Lower lobe of right lung (tissue), 2 donors: ENCODE measurements at regions not wholly inside any gene's neighbourhood (a gene's known extent, or its start where the extent isn't known, plus 50 kb on each side); places are given as distances from the start of the nearest gene placed in this dataset.

Experiments
- ATAC-seq, 2 donors: fragments of 200-7000 bp; cut with Tn5 transposase; one replicate each; pipeline ENCODE4 v1.9.1; 2020 to 2022; ENCODE audit warnings: mild to moderate bottlenecking in 2 of 2, moderate library complexity in 2 of 2
- DNase-seq: peaks from one replicate; pipeline ENCODE4 v3.0.0-alpha.2; 2020
- H3K27ac ChIP-seq: fragments of 200-600 bp; one replicate; pipeline ENCODE4 v1.8.0; 2022
- H3K27me3 ChIP-seq: fragments of 200-600 bp; one replicate; pipeline ENCODE4 v1.8.0; 2022; ENCODE audit warnings: low read depth
- H3K36me3 ChIP-seq: fragments of 200-600 bp; one replicate; pipeline ENCODE4 v1.8.0; 2022; ENCODE audit warnings: mild to moderate bottlenecking
- H3K4me1 ChIP-seq: fragments of 200-600 bp; one replicate; pipeline ENCODE4 v1.8.0; 2022
- H3K4me3 ChIP-seq: fragments of 200-600 bp; one replicate; pipeline ENCODE4 v1.8.0; 2022; ENCODE audit warnings: mild to moderate bottlenecking
- H3K9me3 ChIP-seq: fragments of 200-600 bp; one replicate; pipeline ENCODE4 v1.8.0; 2022
- intact Hi-C: fragments of 100-400 bp; cut with DNase I; formaldehyde crosslinking; loops from one replicate; pipeline ENCODE4 v1.11.0; 2022
- TF ChIP-seq, protein P1 (sequence below): fragments of 200-600 bp; IDR thresholded peaks from one replicate; pipeline ENCODE4 v1.8.0; 2022; ENCODE audit warnings: antibody characterized with exemption, mild to moderate bottlenecking
- donor health status: DM: no; HTN: yes; CAD: no; lungs with severe emphysema.

- DNase-seq (no peak), ATAC-seq (no peak)
- no peak overlapping the region for H3K4me3 ChIP-seq
- TF ChIP-seq, protein P1, sequence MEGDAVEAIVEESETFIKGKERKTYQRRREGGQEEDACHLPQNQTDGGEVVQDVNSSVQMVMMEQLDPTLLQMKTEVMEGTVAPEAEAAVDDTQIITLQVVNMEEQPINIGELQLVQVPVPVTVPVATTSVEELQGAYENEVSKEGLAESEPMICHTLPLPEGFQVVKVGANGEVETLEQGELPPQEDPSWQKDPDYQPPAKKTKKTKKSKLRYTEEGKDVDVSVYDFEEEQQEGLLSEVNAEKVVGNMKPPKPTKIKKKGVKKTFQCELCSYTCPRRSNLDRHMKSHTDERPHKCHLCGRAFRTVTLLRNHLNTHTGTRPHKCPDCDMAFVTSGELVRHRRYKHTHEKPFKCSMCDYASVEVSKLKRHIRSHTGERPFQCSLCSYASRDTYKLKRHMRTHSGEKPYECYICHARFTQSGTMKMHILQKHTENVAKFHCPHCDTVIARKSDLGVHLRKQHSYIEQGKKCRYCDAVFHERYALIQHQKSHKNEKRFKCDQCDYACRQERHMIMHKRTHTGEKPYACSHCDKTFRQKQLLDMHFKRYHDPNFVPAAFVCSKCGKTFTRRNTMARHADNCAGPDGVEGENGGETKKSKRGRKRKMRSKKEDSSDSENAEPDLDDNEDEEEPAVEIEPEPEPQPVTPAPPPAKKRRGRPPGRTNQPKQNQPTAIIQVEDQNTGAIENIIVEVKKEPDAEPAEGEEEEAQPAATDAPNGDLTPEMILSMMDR: no peak
- no peaks in the 10 kb centered on the region for H3K36me3 ChIP-seq
- H3K27me3 ChIP-seq: no peaks in the 10 kb centered on the region
- no peak overlapping the region for H3K27ac ChIP-seq
- no peaks in the 10 kb centered on the region for H3K4me1 ChIP-seq
- intact Hi-C loops: no loop called here
- no peaks in the 10 kb centered on the region for H3K9me3 ChIP-seq
Observed at GRCh38 chr16:79982862-79983261, 382.3 kb upstream of the MAF start.

DNA sequence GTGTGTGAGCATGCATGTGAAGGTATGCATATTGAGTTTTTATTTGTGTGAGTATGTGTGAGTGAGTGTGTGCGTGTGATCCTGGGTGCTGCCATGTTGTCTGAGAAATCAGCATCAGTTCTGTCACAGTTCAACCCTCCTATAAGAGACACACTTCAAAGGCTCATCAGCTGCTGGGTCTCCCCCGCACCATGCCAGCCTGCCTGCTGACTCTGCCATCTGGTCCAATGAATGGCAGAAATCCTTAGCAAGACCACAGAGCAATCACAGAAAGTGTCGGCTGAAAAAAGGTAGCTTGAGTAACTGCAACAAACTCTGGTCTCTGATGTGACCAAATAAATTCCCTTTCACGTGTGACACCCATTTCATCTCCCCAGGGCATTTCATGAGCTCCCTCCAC is 381.8 kb upstream of the MAF start:
- Histone ChIP-seq H3K36me3 (no peaks in the 10 kb centered on the region), H3K4me1 (no peaks in the 10 kb centered on the region), H3K27me3 (no peaks in the 10 kb centered on the region), H3K4me3 (no peak overlapping the region), H3K27ac (no peak overlapping the region), H3K9me3 (no peaks in the 10 kb centered on the region)
- ATAC-seq (no peak), DNase-seq (no peak)
- TF ChIP-seq, protein P1: no peak
- intact Hi-C loops: no loop called here

DNA sequence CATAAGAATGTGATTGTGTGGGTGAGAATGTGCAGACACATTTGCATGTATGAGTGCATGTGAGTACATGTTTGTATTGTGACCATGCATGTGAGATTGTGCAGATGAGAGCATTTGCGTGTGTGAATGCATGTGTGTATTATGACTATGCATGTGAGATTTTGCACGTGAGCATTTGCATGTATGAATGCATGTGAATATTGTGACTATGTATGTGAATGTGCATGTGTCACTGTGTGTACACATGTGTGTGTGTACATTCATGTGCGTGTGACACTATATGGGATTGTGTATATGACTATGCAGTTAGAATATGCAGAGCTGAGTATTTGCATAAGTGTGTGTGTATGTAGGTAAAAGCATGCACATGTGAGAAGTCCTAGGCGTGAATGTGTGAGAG is 381.3 kb upstream of the MAF start:
- H3K27me3 ChIP-seq: no peaks in the 10 kb centered on the region
- H3K27ac ChIP-seq: no peak overlapping the region
- H3K4me1 ChIP-seq: no peaks in the 10 kb centered on the region
- intact Hi-C loops: no loop called here
- TF ChIP-seq, protein P1: no peak
- H3K4me3 ChIP-seq: no peak overlapping the region
- DNase-seq (no peak), ATAC-seq (no peak)
- H3K9me3 ChIP-seq: no peaks in the 10 kb centered on the region
- no peaks in the 10 kb centered on the region for H3K36me3 ChIP-seq

DNA sequence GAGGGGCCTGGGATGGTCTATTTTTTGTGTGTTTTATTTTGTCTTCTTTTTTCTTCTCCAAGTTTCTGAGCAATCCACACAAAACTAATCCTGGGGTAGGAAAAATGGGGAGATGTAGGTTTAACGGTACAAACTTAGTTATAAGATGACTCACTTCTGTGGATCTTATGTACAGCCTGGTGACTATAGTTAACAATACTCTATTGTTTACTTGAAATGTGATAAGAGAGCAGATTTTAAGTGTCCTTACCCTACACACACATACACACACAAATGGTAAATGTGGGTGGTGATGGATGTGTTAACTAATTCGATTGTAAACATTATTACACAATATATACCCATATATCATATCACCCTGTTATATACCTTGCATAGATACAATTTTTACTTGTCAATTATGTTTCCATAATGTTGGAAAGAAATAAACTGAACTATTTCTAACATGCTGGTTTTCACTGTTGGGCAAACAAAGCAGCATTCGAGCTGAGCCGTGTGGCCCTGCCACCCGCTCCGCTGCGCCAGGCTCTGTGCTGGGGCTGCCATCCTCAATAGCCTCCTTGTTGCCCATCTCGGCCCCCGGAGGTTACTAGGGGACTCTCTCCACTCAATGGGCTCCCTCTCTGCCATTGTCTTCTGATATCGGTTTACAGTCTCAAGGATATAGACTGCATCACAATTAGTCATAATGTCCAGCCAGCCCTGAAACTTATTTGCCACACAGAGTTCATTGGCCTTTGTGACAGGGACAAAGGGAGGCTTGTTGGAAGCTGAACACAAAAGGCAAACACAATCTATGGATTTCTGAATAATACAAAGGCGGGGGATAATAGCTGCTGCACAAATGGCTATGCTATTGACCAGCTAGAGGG is 380.3 kb upstream of the MAF start:
- TF ChIP-seq, protein P1: no peak
- no peaks in the 10 kb centered on the region for H3K4me1 ChIP-seq
- H3K36me3 ChIP-seq: no peaks in the 10 kb centered on the region
- no peak for DNase-seq
- H3K27ac ChIP-seq: no peak overlapping the region
- no peak for ATAC-seq
- H3K4me3 ChIP-seq: no peak overlapping the region
- intact Hi-C loops: no loop called here
- no peaks in the 10 kb centered on the region for H3K9me3 ChIP-seq
- H3K27me3 ChIP-seq: no peaks in the 10 kb centered on the region

DNA sequence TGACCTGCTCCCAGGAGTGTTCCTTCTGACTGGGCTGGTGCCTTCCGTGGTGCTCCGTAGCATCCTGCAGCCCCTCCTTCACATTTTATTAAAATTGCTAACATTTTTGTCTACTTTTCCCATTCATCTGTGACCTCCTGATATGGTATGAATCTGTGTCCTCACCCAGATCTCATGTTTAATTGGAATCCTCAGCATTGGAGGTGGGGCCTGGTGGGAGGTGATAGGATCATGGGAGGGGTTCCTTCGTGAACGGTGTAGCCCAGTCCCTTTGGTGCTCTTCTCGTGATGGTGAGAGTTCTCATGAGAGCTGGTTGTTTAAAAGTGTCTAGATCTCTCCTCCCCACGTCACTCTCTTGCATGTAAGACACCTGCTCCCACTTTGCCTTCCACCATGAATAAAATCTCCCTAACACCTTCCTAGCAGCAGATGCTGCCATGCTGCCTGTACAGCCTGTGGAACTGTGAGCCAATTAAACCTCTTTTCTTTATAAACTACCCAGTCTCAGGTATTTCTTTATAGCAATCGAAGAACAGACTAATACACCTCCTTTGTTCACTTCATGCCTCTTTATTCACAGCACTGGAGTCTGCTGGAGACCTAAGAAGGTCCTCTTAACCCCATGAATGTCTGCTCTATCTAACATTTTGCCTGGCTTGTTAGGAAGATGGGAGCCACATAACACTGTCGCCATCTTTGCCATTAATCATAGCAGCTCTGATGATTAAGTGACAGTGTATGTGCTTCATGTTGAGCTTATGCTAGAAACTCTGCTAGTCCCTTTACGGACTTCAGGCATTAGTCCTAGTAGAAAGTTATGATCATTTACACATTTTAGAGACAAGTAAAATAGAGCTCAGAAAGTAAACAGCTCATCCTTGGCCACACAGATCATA is 377.7 kb upstream of the MAF start:
- ATAC-seq (no peak), DNase-seq (no peak)
- intact Hi-C loops: no loop called here
- Histone ChIP-seq H3K27ac (no peak overlapping the region), H3K4me1 (no peaks in the 10 kb centered on the region), H3K36me3 (no peaks in the 10 kb centered on the region), H3K4me3 (no peak overlapping the region), H3K27me3 (no peaks in the 10 kb centered on the region), H3K9me3 (no peaks in the 10 kb centered on the region)
- TF ChIP-seq, protein P1: no peak
